HG03457 (cell line): ENCODE measurements at regions not wholly inside any gene's neighbourhood (a gene's known extent, or its start where the extent isn't known, plus 50 kb on each side); places are given as distances from the start of the nearest gene placed in this dataset.

Source experiments
- ATAC-seq: cut with Tn5 transposase; IDR thresholded peaks from one replicate; pipeline ENCODE4 v1.9.1; 2021; ENCODE audit warnings: moderate number of reproducible peaks; ENCODE audit not compliant: unreplicated experiment

DNA sequence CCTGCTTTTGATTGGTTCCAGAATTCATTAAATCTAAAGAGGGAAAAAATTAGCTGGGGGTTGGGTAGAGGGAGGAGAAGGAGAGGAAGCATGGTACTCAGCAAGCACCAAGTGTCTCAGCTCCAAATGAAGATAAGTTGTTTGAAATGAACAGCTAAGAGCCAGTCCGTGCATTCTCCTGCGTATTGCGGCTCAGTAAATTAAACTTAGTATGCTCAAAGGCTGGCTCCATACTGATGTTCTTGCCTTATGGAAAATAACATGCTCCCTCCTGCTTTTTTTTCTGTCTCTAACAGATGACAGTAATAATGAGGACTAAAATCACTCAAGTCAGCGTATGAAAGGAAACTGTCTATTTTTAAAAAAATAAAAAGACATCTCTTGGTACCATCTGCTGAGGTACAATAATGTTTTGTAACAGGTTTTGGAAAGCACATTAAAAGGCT is 161.0 kb downstream of the SPATA31D1 start:
- no peak for ATAC-seq

DNA sequence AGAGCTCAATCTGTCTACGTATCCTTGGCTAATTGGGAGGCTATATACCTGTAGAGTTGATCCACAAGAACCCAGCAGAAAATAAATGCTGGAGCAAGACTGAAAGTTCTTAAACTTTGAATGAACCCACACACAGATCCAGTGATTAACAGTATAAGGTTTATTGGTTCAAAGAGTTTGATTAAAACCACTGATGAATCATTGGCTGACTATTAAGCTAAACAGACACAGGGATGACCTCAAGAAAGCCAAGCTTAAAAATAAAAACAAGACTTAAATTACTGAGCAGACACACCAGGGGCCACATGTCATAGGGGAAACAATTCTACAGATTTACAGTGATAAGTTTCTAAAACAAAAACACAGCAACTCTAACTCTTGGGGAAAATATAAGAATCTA is 163.6 kb downstream of the SPATA31D1 start:
- no peak for ATAC-seq

DNA sequence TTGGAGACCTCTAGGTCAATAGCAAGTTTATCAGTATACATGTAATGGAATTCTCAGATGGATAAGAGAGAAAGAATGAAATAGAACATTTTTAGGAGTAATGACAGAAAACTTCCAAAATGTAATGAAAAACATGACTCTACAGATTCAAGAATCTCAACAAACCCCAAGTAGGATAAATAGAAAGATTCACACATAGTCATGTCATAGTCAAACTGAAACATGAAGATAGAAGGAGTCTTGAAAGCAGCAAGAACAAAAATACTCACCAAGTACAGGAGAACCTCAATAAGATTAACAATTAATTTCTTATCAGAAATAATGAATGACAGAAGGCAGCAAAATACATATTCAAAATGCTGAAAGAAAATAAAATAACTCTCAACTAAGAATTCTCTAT is 164.5 kb downstream of the SPATA31D1 start:
- no peak for ATAC-seq

DNA sequence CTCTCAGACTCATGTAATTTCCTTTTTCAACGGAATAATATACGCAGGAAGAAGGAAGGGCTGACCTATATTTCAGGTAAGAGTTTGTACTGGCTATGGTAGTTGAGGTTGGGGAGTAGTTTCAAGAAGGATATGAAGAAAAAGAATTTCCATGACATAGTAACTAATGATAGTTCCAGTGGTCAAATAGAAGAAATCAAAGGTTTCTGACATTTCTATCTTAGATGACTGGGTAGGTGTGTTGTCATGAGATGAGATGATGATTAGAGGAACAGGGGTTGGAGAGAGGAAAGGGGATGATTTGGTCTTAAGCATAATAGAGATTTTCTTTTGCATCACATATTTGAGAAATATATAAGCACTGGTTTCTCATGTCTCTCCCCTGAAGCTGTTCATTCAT is 166.0 kb downstream of the SPATA31D1 start:
- no peak for ATAC-seq

DNA sequence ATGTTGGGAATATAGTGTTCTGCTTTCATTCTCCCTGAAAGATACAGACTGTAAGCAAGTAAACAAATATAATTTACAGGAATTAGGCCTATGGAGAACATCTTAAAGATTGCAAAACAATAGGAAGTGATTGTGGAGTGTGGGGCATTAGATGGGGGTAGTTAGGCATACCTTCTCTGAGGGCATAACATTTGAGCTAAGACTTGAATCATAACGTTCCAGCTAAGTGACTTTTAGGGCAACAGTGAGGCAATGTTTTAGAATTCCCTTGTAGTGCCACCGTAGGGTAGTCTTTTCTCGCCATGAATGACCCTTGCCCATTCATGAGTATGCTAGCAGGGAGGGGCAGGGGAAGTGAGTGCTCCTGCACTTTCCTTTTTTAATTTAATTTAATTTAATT is 173.3 kb downstream of the SPATA31D1 start:
- ATAC-seq = no peak

DNA sequence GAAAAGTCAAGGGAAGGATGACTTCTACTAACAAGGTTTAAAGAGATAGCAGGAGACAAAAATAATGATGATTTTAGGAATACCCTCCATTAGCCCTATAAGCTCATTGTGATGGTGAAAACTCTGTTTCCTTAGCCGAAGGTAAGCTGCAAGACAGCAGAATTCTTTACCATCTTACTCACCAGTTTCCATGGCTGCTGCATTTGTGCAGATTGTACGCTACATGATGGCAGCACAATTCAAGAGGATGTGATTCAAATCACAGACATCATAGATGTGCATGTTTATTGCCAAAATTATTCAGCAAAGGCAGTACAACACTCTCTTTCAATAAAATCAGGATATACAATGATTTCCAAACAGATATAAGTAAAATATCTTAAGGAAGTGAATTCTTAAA is 175.6 kb downstream of the SPATA31D1 start:
- no peak for ATAC-seq

DNA sequence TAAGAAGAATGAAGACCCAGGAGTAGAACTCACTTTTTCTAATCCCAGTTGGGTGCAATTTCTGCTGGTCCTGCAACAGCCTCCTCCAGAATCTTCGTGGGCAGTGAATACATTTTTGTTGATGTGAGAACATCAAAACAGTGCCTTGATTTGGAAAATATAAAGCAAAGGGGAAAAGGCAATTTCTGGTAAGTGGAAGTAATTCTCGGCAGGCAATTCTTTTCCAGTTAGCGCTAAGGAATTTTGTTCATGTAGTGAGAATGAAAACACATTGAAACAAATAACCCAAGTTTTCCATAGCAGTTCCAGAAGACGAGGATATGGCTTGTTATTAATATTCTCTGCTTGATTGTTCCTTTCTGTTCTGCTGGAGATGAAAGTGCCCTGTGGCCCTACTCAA is 178.7 kb downstream of the SPATA31D1 start:
- no peak for ATAC-seq

DNA sequence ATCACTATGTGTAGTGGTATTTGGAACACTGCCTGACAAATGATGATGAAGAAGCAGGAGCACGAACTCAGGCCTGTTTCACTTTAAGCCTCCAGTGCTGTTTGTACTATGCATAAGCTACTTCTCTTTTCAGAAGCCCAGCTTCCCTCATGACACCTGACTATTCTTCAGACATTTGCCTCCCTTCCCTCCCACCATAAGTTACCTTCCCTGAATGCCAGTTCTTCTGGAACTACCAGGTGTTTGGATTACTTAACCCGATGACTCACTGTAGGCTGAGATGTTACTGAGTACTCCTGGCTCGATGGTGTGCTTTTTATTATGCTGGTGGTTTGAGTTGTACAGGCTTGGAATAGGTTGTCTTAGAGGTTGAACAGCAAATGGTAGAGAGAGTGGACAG is 180.0 kb downstream of the SPATA31D1 start:
- ATAC-seq = no peak

DNA sequence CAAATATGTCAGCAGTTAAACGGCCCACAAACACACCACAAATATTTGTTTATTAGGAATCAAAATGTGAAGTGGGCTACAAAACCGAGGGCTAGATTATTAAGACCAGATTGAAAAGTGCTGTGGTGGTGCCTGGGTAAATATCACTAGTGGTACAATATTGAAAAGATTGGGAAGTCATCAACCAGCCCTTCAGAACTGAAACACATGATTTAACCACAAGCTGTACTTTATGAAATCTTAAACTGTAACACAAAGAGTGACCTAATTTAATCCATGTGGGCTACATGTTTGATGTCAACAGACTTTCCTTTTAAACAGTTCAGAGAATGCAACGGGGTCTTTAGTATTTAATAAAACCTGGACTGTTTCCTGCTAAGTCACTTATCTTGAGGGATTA is 182.3 kb downstream of the SPATA31D1 start:
- no peak for ATAC-seq

DNA sequence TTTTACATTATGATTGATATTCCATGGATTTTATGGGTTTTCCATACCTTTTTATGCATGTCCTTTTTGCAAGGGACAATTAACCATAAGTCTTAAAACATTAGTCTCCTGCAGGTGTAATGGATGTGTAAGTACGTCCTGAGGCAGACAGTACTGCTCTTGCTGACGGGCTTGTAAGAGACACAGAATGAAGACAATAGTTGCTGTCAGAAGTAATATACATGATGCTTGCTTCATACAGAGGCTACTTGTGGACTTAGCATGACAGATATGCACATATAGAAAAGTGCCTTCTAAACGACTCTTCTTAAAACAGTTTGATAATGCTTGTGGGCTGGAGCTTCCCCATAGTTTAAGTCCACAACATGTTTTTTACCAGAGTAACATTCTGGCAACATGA is 182.7 kb downstream of the SPATA31D1 start:
- no peak for ATAC-seq

DNA sequence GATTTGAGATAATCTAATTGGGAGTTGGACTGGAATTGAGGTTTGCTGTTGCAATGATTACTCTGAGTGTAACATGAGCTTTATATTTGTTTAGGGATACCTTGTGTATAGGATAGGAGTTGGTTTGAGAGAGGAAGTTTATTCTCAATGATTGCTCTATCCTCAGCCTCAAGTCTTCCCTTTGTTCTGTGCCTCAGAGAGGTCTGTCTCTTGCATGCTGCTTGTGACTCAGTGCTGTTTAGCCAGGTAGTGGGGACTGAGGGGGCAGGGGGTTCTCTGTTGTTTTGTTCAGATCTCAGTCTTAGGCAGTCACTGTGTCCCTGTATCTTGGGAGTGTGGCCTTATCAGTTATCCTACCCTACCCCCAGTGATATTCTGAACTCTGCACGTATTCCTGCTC is 192.1 kb downstream of the SPATA31D1 start:
- no peak for ATAC-seq

DNA sequence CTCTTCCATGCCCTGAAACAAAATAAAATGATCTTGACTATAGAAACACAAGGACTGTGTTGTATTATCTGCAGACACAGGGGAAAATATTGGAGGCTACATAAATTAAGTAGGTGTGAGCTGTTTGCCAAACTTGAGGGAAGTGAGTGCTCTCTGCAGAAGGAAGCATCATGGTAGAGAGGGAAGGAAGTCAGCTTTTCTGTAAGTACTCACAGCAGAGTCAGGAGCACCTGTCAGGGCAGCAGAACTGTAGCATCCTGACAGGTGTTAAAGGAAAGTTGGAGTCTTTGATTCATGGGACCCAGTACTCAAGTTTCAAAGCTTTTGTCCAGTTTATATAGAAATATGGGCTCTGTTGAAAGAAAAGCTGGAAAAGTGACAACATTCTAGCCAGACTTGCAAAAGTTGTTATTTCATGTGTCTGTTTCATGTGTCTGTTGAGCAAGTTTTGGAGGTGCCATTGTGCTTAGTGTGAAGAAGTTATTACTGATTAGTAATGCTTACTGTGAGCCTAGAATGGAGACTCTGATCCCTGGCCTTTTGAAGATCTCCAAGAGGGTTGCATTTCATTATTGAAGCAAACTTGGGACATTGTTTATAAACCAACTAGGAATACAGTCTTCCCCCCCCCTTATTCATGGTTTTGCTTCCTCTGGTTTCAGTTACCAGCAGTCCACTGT is 194.7 kb downstream of the SPATA31D1 start:
- no peak for ATAC-seq

DNA sequence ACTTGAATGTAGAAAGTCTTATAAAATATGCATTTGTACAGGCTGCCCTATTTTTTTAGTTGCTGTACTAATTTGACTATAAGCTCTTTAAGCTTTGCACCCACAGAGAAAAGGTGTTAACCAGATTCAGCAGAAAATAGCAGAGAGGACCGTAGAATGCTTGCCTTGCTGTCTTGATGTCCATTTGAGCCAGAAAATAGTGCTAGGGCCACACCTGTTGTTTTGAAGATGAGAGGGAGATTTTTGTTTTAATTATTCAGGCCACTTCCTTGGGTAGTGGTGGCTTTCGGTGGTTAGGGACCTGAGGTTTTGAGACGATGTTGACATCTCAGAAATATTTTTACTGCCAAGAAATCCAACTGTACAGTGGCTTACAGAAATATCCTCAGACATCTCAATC is 196.0 kb downstream of the SPATA31D1 start:
- ATAC-seq = no peak

DNA sequence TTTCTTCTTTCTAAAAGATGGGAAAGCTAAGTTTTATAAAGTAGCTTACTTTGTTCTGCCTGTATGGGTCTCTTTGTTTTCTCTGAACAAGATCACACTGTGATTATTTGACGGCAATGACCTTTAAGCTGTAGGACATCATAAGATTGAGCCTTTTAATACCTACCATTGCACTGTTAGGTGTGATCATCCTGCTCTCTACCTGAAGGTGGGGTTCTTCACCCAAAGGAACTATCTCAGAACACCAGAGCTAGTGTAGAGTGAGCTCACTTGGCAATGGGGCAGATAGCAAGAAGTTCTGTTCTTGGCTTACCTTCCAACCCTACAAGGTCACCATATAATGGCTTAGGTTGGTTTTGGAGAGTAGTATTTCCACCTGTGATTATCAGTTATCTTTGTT is 200.2 kb downstream of the SPATA31D1 start:
- no peak for ATAC-seq

DNA sequence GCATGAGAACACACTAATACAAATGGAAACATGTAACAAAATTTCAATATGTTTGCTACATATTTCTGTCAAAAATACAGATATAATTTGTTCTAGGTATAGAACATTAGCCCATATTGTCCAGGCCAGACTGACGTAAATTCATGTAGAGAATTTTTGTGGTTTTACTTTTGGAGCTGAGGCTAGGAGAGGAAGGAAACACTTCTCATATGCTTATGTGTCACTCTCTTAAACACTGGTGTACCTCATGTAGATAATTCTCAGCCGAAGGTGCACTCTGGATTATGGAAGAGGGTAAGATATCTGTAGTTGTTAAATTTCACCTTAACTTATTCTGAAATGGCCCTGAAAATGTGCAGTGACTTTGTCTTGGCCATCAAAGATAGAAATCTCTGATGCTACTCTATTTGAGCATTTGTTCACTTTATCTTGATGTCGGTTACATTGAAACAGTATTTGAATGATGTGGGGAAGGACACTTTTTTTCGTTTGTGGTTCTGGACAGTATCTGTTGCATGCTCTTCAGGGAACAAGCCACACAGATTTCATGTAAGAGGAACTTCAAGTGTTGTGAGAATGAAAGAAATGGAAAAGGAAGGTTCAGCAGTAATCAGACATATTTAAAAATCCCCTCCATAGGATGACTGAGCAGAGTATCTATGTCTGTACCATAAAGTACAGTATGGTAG is 202.7 kb downstream of the SPATA31D1 start:
- no peak for ATAC-seq

DNA sequence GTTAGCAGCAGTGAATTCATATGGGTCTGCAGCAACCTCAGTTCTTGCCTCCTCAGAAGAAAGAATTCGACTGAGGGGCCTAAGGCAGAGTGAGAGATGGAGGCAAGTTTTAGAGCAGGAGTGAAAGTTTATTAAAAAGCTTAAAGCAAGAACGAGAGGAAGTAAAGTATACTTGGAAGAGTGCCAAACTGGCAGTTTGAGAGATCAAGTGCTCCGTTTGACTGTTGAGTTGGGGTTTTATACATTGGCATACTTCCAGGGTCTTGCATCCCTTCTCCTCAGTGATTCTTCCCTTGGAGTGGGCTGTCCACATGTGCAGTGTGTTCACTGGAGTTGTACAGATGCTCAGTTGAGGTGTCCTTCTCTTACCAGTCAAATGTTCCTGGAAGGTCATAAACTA is 203.6 kb downstream of the SPATA31D1 start:
- no peak for ATAC-seq

DNA sequence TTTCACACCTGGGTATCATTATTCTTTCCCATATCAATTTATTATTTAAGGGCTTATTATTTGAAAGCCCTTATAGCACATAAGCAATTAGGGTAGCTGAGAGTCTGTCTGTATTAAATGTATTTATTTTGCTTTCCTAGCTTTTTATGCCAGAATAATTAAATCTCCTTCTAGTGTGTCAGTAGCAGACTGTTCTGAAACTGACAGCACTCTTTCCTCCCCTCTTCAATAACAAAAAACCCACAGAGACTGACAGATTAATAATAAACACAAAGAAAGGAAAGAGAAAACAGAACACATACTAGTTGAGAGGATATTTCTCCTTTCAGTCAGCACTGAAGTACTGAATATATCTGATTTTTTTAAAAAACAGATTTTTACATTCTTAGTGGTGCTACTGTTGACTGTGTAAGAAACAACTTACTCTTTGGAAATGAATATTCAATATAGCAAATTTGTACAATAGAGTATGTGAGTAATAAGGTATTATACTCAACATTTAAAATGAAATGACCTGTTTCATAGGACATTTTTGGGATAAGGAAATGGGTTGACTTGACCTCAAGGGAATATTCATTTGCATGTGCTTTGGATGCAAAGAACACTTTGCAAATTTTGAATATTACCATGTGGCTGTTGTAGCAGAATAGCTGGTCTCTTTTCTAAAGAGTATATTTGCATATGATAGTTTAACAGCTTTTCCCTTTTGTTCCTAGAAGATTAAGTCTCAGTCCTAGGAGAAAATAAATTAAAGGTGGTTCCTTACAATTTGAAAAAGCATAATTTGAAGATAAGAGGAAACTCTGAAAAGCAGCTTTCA is 208.3 kb downstream of the SPATA31D1 start:
- no peak for ATAC-seq

DNA sequence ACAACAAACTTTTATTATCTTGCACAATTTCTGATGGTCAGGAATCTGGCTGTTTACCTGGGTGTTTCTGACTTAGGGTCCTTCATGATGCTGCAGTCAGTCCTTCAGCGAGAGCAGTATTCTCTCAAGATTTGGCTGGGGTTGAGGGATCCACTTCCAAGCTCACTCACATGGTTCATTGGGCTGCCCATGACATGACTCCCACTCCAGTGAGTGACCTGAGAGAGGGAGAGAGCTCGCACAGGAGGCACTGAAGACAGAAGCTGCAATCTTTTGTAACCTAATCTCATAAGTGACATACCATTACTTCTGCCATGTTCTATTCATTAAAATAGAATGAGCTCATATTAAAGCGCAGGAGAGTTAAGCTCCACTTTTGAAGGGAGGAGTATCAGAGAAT is 212.6 kb downstream of the SPATA31D1 start:
- ATAC-seq = no peak

DNA sequence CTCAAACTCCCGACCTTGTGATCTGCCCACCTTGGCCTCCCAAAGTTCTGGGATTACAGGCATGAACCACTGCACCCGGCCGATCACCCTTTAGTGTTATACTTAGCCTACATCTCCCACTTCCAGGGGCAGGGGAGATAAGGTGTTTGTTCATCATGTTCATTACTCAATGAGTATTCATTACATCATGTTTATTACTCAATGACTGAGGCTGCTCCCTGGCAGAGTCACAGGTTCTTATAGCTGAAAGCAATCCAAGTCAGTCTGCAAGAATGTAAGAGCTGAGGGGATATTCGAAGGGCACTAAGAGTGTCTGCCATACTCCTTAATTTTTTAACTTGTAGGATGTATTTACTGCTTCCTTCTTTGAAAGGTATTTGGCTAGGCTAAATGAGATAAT is 214.2 kb downstream of the SPATA31D1 start:
- ATAC-seq = no peak

DNA sequence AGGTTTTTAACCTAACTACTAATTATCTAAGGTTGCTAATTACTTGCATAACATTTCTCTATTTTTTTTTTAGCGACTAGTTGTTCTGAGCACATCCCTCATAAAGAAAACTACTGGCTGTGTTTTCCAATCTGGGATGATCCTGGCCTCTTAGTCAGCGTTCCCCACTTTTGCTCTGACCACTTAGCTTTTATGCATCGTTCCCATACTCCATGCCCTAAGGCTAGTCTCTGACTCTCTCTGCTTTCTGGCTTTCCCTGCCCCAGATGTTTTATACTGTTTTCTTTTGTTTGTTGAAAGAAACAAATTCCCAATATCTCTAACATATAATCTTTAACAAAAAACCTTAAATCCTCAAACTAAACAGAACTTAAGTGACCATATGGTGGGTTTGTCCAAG is 217.9 kb downstream of the SPATA31D1 start:
- ATAC-seq = no peak

DNA sequence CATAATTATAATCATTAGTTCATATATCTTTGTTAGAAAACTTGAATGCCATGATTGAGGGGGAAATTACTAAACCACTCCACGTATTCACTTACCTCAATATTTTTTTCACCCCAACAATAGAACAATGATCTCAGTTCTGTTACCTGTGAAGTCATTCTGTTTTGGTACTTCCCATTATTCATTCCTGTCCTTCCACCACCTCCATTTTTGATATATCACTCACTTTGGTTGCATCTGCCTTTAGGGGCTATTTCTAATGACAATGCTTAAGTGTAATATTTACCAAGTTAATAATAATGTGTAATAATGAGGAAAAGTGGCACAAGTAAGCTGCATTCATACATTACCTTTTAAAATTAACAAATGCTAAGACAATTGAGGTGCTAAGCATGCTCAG is 218.4 kb downstream of the SPATA31D1 start:
- no peak for ATAC-seq
